ENCODE measurements at regions not wholly inside any gene's neighbourhood (a gene's known extent, or its start where the extent isn't known, plus 50 kb on each side); places are given as distances from the start of the nearest gene placed in this dataset.

GRCh38 chrX:69021141-69021960 is 143.9 kb downstream of the PJA1 start:
- BruUV-seq (replicated peaks): no TSS peak
- ChIA-PET POLR2A (no interaction called here), SMC1A (ENCODE audit: uncharacterized antibody, unreplicated experiment) (interaction anchor here (1.0 kb wide), 1 partner anchor 9 kb away, joined by 3 read pairs; no protein-coding TSS in a partner anchor), RAD21 (ENCODE audit: unreplicated experiment) (no interaction called here), CTCF (no interaction called here)
- Histone ChIP-seq H3K36me3 (ENCODE audit: control insufficient read depth in 2 of 2, insufficient read depth in 2 of 2, low read length in 1 of 2) (no peaks in the 10 kb centered on the region; a peak in 1 of 4 replicates), H4K20me1 (ENCODE audit: control insufficient read depth, insufficient read depth) (no peaks in the 10 kb centered on the region), H3K4me2 (ENCODE audit: control insufficient read depth, insufficient read depth) (no peak overlapping the region), H3K27ac (ENCODE audit: control insufficient read depth, insufficient read depth) (no peak overlapping the region), H3K27me3 (replicated peaks in 1 of 2; ENCODE audit: control insufficient read depth in 2 of 2, insufficient read depth in 2 of 2, low read length in 1 of 2) (no peaks in the 10 kb centered on the region), H3K4me1 (ENCODE audit: control insufficient read depth, insufficient read depth, low read length) (no peaks in the 10 kb centered on the region), H3K9ac (ENCODE audit: control insufficient read depth, insufficient read depth, low read length) (no peak overlapping the region), H2AFZ (ENCODE audit: control insufficient read depth, low read depth, low read length) (no peak overlapping the region), H3K9me3 (replicated peaks; ENCODE audit: control insufficient read depth, insufficient read depth, low read length) (no peaks in the 10 kb centered on the region), H3K4me3 (no peak overlapping the region), H3K79me2 (ENCODE audit: control insufficient read depth, insufficient read depth, low read length) (no peaks in the 10 kb centered on the region)
- 24% methylated on average over 10 of the region's 10 CpGs for WGBS (ENCODE audit: insufficient coverage, insufficient replicate concordance, low lambda C conversion rate, missing lambda C conversion rate)
- in situ Hi-C loops (cut with MboI): no loop called here
- no peak for FAIRE-seq
- DNase-seq (ENCODE audit: low read depth, low spot score): no peak
- TF ChIP-seq CHD2 (IDR thresholded peaks at IDR 0.05; ENCODE audit: borderline replicate concordance, low read depth, low read length) (no peak), REST (IDR thresholded peaks at IDR 0.05; ENCODE audit: low read depth, low read length) (no peak), TCF12 (IDR thresholded peaks at IDR 0.05; ENCODE audit: low read depth, low read length) (no peak), RAD51 (IDR thresholded peaks at IDR 0.05) (no peak), JUNB (IDR thresholded peaks at IDR 0.05) (no peak), BRCA1 (IDR thresholded peaks at IDR 0.05; ENCODE audit: low read depth, low read length) (no peak), HCFC1 (IDR thresholded peaks at IDR 0.05; ENCODE audit: low read length) (no peak), CEBPB (IDR thresholded peaks at IDR 0.05; ENCODE audit: borderline replicate concordance in 1 of 2, low read depth in 2 of 2, low read length in 2 of 2) (no peak), HDAC6 (IDR thresholded peaks at IDR 0.05; ENCODE audit: unreplicated experiment) (no peak), KAT2A (conservative IDR thresholded peaks at IDR 0.05; ENCODE audit: control insufficient read depth, low read depth, low read length) (no peak), POU2F2 (IDR thresholded peaks at IDR 0.05; ENCODE audit: borderline replicate concordance, low read depth, low read length) (no peak), NFYA (IDR thresholded peaks at IDR 0.05; ENCODE audit: borderline replicate concordance, low read depth, low read length) (no peak), ZNF24 (IDR thresholded peaks at IDR 0.05) (no peak), MTA2 (IDR thresholded peaks at IDR 0.05; ENCODE audit: low read depth) (no peak), SIN3A (IDR thresholded peaks at IDR 0.05; ENCODE audit: low read depth, low read length) (no peak), CREM (IDR thresholded peaks at IDR 0.05; ENCODE audit: low read depth) (no peak), RELA (IDR thresholded peaks at IDR 0.05; ENCODE audit: borderline replicate concordance, partially characterized antibody) (no peak), NFXL1 (IDR thresholded peaks at IDR 0.05; ENCODE audit: borderline replicate concordance) (no peak)
- TF ChIP-seq, protein P1, sequence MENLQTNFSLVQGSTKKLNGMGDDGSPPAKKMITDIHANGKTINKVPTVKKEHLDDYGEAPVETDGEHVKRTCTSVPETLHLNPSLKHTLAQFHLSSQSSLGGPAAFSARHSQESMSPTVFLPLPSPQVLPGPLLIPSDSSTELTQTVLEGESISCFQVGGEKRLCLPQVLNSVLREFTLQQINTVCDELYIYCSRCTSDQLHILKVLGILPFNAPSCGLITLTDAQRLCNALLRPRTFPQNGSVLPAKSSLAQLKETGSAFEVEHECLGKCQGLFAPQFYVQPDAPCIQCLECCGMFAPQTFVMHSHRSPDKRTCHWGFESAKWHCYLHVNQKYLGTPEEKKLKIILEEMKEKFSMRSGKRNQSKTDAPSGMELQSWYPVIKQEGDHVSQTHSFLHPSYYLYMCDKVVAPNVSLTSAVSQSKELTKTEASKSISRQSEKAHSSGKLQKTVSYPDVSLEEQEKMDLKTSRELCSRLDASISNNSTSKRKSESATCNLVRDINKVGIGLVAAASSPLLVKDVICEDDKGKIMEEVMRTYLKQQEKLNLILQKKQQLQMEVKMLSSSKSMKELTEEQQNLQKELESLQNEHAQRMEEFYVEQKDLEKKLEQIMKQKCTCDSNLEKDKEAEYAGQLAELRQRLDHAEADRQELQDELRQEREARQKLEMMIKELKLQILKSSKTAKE (IDR thresholded peaks at IDR 0.05; ENCODE audit: low read depth, poor library complexity, severe bottlenecking): no peak
- intact Hi-C loops (cut with micrococcal nuclease; ENCODE audit: unreplicated experiment): no loop called here
- ATAC-seq: no peak

Measured in GM12878 (cell line).